Hematopoietic multipotent progenitor cell treated with erythropoietin and hydrocortisone succinate and interleukin-3 and kit ligand, for 17 days (in vitro differentiated cells): ENCODE measurements at regions not wholly inside any gene's neighbourhood (a gene's known extent, or its start where the extent isn't known, plus 50 kb on each side); places are given as distances from the start of the nearest gene placed in this dataset.

ENCODE experiments used
- DNase-seq: peaks from one replicate; pipeline ENCODE4 v3.0.0-alpha.2; 2015; ENCODE audit warnings: low spot score

DNA sequence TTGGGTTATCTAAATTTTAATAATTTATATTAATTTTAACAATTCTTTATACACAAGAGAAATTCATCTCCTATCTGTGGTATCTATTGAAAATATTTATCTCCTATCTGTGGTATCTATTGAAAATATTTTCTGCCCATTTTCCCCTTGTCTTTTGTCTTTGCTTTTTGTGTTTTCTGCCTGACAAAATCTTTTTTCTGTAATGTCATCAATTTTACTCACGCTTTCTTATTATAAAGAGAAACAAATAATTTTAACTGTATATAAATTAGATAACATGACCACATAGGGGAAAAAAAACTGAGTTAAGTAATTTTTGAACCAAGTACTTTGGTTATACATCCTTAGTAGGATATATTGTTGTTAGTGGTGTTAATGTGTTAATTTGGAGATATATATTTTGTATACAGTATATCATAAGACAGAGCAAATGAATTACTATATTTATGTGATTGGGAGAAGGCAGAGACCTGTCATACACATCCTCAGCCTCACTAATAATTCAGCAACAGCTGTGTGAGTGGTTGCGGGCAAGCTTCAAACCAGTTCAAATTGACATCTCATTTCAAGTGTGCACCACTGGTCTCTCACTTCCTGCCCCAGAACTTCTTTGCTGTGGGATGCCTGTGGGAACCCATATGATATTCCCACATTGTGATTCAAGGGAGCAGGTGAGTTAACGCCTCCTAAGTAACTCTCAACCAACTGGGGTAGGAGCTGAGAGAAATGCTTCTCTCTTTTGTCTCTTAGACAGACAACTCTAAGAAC lies 292.4 kb downstream of the SP3 start:
- no peak for DNase-seq

DNA sequence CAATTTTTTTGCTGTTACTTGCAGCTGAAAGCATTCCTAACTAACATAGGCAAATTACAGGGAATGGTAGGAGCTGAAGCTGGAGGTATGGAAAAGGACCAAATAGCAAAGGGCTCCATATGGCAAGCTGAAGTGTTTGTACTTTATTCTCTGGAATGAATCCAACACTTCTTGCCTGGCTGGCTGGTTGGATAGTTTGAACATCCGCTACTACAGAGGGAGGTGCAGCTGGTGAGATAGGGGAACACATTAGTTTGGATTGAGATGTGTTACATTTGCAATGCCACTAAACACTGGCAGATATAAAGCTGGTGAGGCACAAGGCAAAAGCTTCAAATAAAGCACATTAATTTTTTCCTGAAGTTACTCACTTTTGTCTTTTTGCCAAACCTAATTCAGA lies 291.5 kb downstream of the SP3 start:
- no peak for DNase-seq

DNA sequence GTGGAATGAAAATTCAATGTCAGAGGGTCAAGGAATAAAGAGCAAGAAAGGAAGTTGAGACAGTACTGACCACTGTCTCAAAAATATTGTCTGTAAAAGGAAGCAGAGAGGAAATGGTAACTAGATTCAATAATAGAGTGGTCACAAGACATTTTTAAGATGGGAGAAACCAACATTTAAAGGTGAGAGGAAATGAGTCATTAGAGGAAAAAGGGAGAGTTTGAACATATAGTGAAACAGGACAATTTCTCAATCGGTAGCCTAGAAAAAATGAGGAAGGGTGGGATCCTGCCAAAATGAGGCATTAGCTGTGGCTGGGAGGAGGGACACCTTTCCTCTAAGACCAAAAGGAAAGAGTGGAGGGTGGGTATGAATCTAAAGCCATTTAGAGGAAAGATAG lies 288.5 kb downstream of the SP3 start:
- no peak for DNase-seq

DNA sequence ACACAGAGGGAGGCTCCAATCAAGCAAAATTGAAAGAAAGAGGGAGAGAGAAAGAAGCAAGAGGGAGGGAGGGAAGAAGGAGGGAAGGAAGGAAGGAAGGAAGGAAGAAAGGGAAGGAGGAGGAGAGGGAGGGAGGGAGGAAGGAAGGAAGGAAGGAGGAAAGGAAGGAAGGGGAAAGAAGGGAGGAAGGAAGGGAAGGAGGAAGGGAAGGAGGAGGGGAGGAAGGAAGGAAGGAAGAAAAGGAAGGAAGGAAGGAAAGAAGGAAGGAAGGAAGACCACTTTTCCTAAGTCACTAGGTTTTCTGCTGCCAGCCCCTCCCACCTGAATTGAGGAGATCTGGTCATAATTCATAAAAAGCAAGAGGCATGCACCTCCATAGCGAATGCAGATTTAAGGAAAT lies 287.0 kb downstream of the SP3 start:
- no peak for DNase-seq

DNA sequence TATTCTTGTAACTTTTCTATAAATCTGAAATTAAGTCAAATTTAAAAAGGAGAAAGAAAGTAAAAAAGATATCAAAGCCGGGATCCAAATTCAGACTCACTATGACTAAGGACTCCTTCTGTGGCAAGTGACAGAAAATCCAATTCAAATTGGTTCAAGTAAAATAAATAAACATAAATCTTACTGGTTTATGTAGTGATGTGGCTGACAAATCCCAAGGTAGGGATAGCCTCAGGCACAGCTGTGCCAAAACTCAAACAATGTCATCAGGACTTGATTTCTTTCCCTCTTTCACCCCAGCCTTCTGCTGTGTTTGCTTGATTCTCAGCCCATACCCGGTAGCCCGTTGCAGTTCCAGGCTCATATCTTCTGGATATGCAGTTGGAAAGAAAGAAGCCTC lies 284.6 kb downstream of the SP3 start:
- no peak for DNase-seq

DNA sequence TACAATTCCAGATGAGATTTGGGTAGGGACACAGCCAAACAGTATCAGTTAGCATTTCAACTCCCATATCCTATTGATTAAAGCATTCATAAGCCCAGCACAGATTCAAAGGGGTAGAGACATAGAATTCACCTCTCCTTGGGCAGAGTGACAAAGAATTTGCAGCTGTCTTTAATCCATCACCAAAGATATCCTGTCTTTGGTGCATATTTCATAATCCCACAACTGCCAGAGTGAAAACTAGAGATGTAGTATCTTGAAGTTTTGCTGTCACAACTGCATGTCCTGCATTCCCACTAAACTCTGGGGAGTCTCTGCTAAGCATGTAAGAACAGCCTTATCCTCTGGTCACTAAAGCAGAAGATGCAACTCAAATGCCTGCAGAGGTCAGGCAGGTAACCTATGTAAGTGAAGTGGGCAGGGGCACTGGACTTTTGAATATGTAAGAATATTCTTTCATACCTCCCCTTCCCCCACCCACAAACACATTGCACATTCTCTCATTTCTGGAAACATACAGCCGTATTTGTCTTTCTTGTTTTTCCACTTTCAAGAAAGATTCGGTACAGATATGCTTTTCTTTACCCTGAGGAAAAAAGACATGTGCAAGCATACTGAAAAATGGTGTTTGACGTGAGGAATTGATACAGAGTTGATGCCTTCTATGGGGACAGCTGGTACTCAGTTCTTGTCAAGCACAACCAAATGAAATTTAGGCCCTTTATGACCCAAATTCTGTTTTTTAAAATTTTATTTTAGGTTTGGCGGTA lies 283.1 kb downstream of the SP3 start:
- DNase-seq: no peak

DNA sequence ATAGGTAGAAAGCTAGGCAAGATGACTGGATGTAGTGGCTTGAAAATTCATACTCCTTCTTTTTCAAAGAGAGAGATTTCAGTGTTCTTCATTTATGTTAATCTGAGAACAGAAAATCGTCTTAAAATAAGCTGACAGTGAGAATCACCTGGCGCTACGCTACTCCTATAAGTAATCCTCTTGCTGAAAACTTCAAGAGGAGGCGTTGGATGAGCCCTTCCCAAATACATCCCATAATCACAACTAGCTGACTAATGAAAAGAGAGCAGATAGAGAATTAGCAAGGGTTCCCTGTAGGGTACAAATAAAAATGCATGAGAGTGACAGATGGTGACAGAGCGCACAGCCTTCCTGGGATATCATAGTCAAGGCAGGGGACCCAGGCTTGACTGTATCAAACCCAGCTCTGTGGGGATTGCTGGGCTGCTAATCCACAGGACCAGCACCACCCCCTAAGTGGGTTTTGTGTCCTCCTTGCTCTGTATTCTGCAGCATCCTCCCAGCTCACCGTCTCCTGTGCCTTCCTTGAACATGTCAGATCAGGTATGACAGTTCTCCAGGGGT lies 280.2 kb downstream of the SP3 start:
- DNase-seq: no peak

DNA sequence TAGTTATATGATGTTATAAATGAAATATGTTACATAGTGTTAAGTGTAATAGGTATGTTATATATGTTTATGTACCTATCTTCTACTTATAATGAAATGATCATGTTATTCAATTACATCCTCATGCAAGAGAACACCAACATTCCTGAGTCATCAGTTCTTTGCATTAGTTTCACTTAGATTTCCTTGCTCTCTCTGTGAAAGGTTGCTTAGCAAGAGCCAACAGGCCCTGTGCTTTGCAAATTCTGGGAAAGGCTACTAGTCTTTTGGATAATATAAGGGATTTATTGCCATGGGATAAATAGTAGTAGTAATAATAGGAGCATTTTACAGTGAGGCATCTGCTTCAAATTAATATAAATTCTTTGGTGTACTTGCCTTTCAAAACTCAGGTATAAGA lies 274.8 kb downstream of the SP3 start:
- no peak for DNase-seq

DNA sequence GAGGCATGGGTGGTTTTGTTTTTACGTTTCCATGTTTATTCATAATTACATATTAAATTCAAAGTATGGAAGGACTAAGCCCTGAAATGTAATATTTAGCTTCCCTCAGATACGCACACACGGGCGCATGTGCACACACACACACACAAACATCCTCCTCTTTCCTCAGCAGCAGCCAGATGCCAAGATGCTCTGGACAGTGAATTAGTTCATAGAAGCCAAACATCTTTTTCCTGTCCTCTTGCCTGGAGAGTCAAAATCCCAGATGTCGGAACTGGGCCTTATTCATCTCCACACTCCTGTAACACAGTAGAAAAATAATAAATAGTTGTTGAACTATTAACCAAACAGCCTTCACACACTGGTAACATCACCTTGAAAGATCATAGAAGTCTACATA lies 273.1 kb downstream of the SP3 start:
- no peak for DNase-seq

DNA sequence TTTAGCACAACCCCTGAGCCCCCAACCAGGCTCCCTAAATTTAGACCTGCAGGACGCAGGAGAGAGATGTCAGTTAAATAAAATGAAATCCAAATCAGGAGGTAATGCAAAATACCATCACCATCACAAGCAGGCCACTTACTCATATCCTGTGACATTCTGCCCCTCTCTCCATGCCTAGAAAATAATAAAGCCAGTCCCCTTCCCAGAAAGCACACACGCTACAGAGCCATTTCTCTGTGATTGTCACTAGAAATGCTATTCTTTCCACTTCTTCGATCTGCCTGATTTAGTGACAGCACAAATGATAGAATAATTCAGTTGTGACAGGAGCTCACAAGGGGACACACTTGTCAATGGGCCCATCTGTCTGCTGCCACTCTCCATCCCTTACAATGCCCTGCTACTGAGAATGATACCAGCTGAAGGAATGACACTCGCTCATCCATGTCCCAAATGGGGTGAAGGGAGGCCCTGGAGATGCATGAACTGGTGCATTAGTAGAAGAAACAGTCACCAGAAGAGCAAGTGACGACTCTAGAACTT lies 272.1 kb downstream of the SP3 start:
- no peak for DNase-seq

DNA sequence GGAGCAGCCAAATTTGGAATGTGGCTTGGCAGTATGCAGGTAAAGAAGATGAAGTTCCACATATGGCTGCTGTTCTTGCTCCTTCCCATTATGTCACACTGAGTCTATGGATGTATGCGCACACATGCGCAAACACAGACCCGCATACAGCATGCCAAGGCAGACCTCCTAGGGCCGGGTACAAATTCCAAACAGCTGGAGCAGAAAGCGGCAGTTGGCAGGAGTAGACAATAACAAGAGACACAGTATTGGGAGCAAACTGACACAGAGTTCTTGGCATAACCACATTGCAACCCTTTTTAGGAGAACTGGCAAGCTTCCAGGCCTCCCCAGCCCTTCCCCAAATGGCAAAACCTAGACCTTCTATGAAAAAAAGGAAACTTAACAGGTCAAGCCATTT lies 268.9 kb downstream of the SP3 start:
- DNase-seq: no peak

DNA sequence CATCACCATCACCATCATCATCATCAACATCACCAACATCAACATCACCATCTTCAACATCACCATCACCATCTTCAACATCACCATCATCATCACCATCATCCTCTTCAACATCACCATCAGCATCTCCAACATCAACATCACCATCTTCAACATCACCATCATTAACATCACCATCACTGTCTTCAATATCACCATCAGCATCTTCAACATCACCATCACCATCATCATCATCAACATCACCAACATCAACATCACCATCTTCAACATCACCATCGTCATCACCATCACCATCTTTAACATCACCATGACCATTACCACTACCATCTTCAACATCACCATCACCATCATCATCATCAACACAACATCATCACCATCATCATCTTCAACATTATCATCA lies 267.2 kb downstream of the SP3 start:
- DNase-seq: no peak

DNA sequence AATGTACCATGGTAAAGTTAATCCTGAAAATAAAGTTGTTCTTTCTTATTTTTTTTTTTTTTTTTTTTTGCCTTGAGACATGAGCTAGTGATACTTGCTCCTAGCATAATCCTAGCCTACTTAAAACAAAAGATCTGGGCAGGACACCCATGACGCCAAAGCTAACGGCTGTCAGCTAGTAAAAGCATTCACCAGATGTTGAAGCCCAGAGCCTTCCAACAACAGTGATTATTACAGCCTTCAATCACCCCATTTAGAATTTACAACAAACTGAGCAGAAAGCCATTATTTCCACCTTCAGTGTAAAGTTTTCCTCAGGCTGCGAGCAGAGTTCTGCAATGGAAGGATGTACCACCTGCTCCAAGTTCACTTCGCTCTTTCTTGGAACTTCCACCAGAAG lies 259.5 kb downstream of the SP3 start:
- DNase-seq: no peak

DNA sequence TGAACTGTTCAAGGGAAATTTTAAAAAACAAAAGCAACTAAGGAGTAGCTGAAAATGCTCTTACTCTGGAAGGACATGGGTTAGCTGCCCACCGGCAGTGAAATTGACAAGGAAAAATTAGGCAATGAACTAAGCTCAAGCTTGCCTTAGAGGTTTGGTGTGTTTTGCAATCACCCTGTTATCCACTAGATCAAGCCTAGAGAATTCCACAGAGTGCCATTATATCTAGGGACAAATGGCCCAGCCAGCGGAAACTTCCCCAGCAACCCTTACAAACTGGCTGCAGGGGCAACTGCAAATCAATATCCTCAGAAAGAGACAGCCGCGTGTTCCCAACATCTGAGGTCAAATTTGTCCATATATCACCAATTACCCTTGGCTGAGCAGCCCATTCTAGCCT lies 258.2 kb downstream of the SP3 start:
- DNase-seq: no peak

DNA sequence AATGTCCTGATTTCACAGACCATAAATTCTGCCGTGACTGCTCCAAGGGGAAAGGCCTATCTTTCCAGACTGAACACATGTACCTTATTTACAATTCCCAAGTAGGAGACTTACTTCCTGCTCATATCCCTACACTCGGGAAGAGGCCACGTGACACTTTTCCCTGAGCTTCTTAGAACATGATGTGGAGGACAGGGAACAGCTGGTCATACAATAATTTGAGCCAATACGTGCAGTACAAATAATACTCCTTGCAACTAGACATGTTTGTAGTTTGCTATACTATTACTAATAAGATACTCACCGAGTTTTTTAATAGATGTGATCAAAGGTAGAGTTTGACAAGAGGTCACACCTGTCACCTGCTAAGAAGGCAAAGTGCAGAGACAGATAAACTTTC lies 256.4 kb downstream of the SP3 start:
- no peak for DNase-seq

DNA sequence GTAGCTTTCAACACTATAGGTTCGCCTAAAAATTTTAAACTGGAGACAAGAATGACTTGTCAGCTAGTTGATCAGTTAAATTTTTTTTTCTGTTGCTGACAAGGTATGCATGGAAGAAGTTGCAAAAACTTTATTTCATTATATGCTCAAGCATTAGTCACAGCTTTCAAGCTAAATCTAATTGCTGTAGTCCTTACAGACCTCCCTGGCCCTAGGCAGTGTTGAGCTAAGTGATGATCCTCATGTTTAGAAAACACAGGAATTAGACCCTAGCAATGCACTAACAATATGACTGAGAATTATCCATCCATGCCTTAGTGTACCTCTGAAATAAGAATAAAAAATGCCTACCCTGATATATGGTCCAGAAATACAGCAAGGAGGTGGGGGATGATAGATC lies 253.4 kb downstream of the SP3 start:
- no peak for DNase-seq

DNA sequence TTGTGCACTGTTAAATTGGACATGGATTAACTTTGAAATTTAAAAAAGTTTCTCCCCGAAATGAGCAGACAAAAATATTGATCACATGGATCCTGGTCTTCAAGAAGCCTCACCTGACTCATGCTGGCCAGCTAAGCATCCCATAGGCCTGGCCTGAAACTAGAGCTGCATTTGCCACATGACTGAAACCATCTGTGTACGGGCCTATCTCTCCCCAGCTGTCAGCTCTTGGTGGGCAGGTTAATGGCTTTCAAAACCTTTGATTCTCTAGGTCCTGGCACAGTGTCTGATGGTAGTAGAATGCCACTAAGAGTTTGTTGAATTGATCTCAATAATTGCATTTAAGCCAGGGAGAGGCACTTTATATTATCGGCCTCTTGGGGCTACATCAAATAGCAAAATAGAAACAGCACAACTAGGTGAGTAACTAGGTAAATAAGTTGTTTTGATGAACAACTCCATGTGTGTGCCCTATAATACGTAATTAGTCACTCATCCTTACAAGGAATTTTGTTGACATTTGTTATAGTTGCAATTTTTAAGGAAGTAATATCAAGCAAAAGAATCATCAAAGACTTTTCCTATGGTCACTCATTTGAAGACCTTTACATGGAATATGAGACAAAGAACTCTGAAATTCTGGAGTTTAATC lies 251.1 kb downstream of the SP3 start:
- no peak for DNase-seq

DNA sequence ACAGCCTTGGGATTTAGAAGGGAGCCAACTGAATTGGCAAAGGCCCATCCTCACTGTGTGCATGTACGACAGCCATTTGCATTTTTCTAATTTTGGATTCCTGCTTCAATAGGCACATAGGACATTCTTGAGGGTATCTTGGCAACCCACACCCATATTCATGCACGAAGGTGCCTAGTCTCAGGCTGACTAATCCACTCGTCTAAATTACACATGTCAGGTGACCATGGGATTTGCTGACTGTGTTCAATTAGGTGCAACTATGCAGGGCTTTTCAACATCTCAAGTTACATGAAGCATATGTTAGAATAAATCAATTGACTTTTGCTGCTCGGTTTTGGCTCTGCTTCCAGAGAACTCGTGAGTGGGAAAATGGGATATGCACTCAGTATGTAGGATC lies 249.7 kb downstream of the SP3 start:
- DNase-seq: no peak

DNA sequence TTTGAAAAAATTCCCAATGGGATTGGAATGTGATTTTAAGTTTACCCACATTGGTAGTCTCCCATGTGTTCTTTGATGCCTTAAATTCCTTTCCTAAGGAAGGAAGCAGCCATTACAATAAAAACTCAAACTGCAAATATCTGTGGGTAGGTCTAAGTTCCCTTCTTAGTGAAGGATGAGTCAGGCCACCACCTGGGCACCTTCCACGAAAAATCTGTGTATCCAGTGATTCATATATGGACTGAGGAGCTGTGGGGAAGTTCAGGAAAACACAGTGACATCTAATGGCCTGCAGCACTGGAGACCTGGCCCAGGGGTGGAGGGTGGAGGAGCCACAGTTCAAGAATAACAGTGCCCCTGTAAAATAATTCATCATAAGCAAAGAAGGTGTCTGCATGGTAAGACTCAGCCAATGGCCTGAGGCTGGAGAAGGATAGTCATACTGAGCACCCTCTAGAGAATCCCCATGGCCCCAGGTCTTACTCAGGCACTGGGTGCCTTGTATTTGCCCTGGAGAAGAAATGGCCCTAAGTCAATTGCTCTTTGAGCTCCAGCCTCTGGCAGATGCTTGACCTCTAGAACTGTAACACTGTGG lies 248.6 kb downstream of the SP3 start:
- no peak for DNase-seq

DNA sequence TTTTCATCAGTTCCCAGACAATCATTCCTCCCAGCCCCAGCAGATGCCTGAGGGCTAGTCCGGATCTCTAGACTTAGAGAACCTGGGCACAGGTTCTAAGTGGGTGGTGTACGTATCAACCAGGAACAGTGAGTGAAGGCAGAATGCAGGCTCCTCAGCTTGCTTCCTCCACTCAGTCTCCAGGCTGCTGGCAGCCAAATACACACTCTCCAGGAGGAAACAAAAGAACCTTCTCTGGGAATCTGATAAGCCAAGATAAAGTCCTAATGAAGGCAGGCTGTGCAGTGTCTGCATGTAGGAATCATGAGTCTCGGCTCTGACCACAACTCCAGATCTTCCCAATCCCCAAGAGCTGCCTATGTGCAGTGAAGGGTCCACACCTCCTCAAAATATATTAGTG lies 245.7 kb downstream of the SP3 start:
- no peak for DNase-seq

DNA sequence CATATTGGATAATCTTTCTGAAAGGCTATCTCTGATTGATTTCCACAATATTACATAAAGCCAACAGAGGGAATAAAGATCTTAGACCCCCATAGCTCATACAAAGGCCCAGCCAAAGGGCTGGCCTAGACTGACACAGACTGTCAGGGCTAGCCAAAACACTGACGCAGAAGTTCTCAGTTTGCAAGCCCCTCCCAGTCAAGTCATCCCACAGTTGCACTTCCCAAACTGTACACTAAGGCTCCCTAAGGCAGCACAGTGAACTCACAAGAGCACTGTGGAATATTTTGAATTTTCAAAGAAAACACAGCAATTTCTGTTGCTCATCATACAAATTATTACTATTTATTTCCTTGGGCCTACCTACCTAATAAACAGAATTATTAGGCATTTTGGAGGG lies 244.9 kb downstream of the SP3 start:
- no peak for DNase-seq

DNA sequence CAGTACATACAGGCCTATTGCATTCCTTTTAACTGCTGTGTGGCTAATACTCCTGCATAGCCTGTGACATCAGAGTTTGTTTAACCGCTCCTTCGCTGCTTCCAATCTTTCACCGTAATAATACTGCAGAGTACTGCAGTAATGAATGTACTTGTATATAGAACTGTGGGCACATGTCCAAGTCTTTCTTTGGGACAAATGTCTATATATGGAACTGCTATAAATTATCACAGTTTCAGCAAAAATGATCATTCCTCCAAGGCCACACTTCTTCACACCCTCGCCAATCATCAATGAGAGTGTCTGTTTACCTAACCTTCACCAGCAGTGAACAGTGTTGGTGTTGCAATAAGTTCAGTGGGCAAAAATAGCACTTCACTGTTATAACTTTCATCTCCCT lies 230.4 kb downstream of the SP3 start:
- no peak for DNase-seq
